HL-60 (cell line): ENCODE measurements at regions not wholly inside any gene's neighbourhood (a gene's known extent, or its start where the extent isn't known, plus 50 kb on each side); places are given as distances from the start of the nearest gene placed in this dataset.

Source experiments
- DNase-seq, 2 experiments: peaks; one replicate each; pipeline ENCODE4 v3.0.0-alpha.2; 2010 to 2020; ENCODE audit warnings: low read depth in 1 of 2, low spot score in 1 of 2
- H3K27ac ChIP-seq: fragments of 250-450 bp; sonication (Bioruptor Pico); replicated peaks from 2 replicates; pipeline ENCODE4 v1.5.1; 2020; ENCODE audit warnings: mild to moderate bottlenecking, moderate library complexity
- H3K27me3 ChIP-seq: fragments of 250-450 bp; sonication (Bioruptor Pico); 2 replicates; pipeline ENCODE4 v1.5.1; 2021; ENCODE audit warnings: mild to moderate bottlenecking, moderate library complexity; ENCODE audit not compliant: insufficient read depth, poor library complexity, severe bottlenecking
- H3K4me3 ChIP-seq: replicated peaks from 2 replicates; pipeline ENCODE4 v1.5.1; 2011; ENCODE audit warnings: mild to moderate bottlenecking, control low read depth, low read length; ENCODE audit not compliant: insufficient read depth
- GABPA ChIP-seq: IDR thresholded peaks from 2 replicates; pipeline ENCODE4 v1.6.1; 2012; ENCODE audit warnings: low read depth
- POLR2AphosphoS5 ChIP-seq: IDR thresholded peaks from 2 replicates; pipeline ENCODE4 v1.6.1; 2012; ENCODE audit warnings: low read depth
- SPI1 ChIP-seq: IDR thresholded peaks from 2 replicates; pipeline ENCODE4 v1.6.1; 2012; ENCODE audit warnings: low read depth, mild to moderate bottlenecking, borderline replicate concordance
- TF ChIP-seq, protein P1 (sequence below): IDR thresholded peaks from one replicate; pipeline ENCODE4 v1.5.1; 2011; ENCODE audit warnings: low read length, control low read depth, inconsistent platforms; ENCODE audit not compliant: insufficient read depth
- TF ChIP-seq, protein P2 (sequence below): IDR thresholded peaks from 2 replicates; pipeline ENCODE4 v1.6.1; 2012; ENCODE audit warnings: low read depth; ENCODE audit not compliant: insufficient replicate concordance

DNA sequence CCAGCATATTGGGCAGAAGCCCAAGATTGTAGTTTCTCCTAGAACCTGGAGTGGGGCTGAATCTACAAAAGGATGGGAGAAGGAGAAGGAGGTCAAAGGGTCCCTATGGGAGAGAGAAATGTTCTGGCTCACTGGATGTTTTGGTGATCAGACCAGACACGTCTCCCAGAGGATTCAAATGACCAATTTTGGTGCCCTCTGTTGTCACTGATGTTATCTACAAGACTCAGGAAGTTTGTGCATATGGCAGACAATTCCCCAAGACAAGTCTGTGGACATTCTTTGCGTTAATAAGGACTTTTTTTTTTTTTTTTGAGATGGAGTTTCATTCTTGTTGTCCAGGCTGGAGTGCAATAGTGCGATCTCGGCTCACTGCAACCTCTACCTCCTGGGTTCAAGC is 137.2 kb upstream of the SMARCA2 start:
- no peak overlapping the region for H3K27ac ChIP-seq
- H3K27me3 ChIP-seq = peaks cover 2% of the 10 kb centered on the region
- no peak for DNase-seq
- no peak for TF ChIP-seq GABPA
- no peak overlapping the region for H3K4me3 ChIP-seq

DNA sequence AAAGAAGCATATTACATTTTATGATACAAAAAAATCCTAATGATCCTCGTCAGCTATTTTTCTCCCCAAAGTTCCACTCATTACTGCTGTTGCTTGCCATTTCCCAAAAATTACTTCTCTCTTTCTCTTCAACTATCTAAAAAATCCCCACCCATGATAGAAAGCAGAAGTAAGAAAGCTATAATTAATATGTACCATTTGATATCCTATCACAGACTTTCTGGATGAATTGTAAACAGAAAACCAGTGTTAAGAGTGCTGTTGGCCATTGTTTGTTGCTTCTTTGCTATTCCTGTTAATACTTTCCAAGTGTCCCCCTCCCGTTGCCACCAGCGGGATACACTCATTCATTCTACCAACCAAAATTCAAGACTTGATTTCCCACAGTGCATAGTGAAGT is 136.3 kb upstream of the SMARCA2 start:
- no peak for DNase-seq
- H3K27ac ChIP-seq = no peak overlapping the region
- H3K4me3 ChIP-seq = no peak overlapping the region
- TF ChIP-seq SPI1 (no peak), POLR2AphosphoS5 (no peak), GABPA (no peak)
- TF ChIP-seq, protein P1, sequence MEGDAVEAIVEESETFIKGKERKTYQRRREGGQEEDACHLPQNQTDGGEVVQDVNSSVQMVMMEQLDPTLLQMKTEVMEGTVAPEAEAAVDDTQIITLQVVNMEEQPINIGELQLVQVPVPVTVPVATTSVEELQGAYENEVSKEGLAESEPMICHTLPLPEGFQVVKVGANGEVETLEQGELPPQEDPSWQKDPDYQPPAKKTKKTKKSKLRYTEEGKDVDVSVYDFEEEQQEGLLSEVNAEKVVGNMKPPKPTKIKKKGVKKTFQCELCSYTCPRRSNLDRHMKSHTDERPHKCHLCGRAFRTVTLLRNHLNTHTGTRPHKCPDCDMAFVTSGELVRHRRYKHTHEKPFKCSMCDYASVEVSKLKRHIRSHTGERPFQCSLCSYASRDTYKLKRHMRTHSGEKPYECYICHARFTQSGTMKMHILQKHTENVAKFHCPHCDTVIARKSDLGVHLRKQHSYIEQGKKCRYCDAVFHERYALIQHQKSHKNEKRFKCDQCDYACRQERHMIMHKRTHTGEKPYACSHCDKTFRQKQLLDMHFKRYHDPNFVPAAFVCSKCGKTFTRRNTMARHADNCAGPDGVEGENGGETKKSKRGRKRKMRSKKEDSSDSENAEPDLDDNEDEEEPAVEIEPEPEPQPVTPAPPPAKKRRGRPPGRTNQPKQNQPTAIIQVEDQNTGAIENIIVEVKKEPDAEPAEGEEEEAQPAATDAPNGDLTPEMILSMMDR = no peak
- TF ChIP-seq, protein P2, sequence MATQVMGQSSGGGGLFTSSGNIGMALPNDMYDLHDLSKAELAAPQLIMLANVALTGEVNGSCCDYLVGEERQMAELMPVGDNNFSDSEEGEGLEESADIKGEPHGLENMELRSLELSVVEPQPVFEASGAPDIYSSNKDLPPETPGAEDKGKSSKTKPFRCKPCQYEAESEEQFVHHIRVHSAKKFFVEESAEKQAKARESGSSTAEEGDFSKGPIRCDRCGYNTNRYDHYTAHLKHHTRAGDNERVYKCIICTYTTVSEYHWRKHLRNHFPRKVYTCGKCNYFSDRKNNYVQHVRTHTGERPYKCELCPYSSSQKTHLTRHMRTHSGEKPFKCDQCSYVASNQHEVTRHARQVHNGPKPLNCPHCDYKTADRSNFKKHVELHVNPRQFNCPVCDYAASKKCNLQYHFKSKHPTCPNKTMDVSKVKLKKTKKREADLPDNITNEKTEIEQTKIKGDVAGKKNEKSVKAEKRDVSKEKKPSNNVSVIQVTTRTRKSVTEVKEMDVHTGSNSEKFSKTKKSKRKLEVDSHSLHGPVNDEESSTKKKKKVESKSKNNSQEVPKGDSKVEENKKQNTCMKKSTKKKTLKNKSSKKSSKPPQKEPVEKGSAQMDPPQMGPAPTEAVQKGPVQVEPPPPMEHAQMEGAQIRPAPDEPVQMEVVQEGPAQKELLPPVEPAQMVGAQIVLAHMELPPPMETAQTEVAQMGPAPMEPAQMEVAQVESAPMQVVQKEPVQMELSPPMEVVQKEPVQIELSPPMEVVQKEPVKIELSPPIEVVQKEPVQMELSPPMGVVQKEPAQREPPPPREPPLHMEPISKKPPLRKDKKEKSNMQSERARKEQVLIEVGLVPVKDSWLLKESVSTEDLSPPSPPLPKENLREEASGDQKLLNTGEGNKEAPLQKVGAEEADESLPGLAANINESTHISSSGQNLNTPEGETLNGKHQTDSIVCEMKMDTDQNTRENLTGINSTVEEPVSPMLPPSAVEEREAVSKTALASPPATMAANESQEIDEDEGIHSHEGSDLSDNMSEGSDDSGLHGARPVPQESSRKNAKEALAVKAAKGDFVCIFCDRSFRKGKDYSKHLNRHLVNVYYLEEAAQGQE = no peak
- peaks cover 2% of the 10 kb centered on the region for H3K27me3 ChIP-seq

DNA sequence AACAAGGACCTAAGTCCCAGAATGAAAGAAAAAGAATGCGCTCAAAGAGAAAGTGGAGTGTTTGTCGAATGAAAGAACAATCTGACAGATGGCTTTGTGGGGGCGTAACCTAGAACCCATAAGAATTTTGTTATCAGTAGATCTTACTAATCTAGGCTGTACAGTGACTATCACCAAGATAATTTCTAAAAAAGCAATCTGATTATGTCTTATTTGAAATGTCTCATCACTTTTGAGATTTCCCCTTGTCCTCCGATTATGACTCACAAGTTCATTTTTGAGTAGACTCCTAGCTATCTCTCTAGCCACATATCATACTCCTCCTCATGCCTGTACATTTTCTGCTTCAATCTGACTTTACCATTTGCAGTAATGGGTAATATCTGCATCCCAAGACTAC is 135.6 kb upstream of the SMARCA2 start:
- Histone ChIP-seq H3K27ac (no peak overlapping the region), H3K27me3 (peaks cover 2% of the 10 kb centered on the region), H3K4me3 (no peak overlapping the region)
- no peak for TF ChIP-seq POLR2AphosphoS5
- TF ChIP-seq, protein P2 = no peak
- TF ChIP-seq GABPA = no peak
- no peak for TF ChIP-seq SPI1
- TF ChIP-seq, protein P1 = no peak
- DNase-seq = no peak

DNA sequence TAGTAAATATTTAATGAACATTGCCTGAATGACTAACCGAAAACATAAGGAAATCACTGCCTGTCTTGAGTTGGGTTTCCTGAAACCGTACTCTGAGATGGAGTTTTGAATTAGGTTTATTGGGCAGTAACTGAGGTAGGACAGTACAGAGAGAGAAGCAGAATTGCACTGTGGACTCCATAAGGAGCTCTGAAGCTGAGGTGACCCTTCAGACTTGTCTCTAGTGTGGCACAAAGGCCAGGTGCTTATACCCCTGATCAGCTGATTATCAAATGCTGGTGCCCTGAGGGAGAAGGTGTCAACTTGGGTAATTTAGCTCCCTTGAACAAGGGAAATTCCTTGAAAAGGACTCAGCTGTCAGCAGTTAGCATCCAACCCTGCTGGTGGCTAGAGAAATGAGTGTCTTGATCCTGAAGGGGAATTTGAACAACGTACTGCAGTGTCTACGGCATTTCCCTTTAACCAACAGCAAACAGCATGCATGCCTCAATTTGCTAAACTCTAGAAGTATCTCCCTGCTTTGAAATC is 135.0 kb upstream of the SMARCA2 start:
- no peak overlapping the region for H3K4me3 ChIP-seq

DNA sequence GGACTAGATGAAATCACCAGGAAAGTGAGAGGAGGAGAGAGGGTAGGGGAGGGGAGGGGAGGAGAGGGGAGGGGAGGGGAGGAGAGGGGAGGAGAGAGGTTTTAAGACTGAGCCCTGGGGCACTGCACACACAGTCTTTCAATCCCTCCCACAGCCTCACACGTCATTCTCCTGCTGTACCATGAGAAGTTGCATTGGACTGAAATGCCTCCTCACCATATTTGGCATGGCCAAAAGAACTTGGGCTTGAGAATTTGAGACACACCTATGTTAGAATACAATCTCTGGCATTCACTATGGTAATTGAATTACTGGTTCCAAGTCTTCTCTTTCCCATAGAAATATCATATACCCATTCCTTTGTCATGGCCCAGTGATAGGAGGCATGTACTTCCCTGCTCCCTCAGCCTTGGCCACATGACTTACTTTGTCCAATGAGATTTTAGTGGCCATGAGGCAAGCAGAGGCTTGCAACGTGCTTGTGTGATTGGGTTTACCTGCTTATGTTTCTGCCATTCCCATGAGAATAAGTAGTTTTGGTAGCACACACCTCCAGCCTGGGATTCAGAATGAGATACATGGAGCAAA is 133.3 kb upstream of the SMARCA2 start:
- H3K4me3 ChIP-seq = no peak overlapping the region
- DNase-seq = no peak
- TF ChIP-seq POLR2AphosphoS5 (no peak), GABPA (no peak)
- TF ChIP-seq, protein P1 = no peak
- peaks cover 2% of the 10 kb centered on the region for H3K27me3 ChIP-seq
- H3K27ac ChIP-seq = no peak overlapping the region

More for the DNA sequence above, 135.0 kb upstream of the SMARCA2 start:
- Histone ChIP-seq H3K27ac (no peak overlapping the region), H3K27me3 (peaks cover 2% of the 10 kb centered on the region)
- TF ChIP-seq GABPA = no peak
- TF ChIP-seq POLR2AphosphoS5 = no peak
- no peak for DNase-seq
